ENCODE measurements at regions not wholly inside any gene's neighbourhood (a gene's known extent, or its start where the extent isn't known, plus 50 kb on each side); places are given as distances from the start of the nearest gene placed in this dataset.
"Not testable (repeated sequence)": the region's sequence is repeated elsewhere in the genome, so short reads cannot be mapped to it uniquely, and the experiment has no call there.

DNA sequence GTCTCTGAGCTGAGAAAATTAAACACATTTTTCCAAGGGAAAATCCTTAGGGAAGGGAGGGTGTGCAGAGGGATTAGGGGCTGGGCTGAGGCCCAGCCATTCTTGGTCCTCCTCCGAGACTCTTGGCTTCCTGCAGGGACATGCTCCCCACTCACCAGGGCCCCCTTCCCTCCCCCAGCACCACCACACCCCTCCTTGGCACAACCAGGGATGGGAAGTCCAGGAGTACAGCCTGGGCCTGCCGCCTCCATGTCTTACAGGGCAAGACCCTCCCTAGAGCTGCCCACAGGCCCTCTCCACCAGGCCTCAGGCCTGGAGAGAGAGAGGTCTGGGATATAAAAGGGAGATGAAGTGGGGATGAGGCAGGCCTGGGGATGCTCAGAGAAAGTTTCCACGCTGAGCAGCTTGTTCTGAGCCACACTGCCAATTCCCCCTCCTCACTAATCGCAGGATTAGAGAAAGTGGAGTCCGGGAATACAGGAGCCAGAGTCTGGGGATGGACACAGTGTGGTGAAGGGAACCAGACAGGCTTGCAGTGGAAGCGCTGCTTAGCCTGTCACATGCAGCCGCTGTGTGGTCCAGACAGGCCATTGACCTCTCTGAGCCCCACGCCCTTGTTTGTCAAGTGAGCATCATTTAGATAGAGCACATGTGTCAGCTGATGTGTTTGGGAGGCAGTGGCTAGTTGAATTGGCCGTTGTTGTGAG lies 105.5 kb downstream of the MRPL14 start:
- no peak for TF ChIP-seq CTCF (IDR thresholded peaks at IDR 0.05)
- peak; percentile 65 for DNase-seq (ENCODE audit: low spot score)
- H3K4me3 ChIP-seq, result no peak overlapping the region
- H3K27ac ChIP-seq, result peak overlapping the region in 1 of 2 donors; percentile 51

DNA sequence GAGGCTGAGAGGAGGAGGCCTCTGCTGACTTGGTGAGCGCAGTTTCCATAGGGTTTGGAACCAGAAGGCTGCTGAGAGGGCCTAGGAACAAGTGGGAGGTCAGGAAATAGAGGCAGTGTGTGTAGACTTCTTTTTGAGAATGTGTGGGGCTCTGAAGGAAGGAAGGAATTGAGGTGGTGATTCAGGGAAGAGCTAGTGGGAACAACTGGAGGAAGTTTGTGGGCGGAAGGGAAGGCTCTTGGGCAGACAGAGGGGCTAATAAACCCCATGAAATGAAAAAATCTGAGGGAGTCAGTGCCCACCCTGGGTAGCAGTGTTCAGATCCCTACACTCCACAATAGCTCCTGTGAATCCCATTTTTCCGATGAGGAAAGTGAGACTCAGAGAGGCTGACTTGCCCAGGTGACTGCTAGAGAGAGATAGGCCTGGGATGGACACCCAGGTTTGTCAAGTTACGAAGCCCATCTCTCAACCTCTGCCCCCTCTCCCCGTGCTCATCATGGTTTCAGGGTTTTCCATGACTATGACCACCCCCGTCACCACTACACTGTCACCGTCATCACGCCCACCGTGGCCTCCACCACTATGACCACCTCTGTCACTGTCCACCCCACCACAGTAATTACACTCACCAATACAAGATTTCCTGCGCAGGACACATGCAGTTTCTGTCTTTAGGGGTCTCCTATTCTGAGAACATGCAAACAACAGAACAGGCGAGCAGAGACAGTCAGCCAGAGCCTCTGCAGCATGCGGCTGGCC lies 106.4 kb downstream of the MRPL14 start:
- peak overlapping the region in 1 of 2 donors; percentile 51 for H3K27ac ChIP-seq
- peak; percentile 41 for DNase-seq (ENCODE audit: low spot score)
- TF ChIP-seq CTCF (IDR thresholded peaks at IDR 0.05), result no peak
- H3K4me3 ChIP-seq, result no peak overlapping the region

DNA sequence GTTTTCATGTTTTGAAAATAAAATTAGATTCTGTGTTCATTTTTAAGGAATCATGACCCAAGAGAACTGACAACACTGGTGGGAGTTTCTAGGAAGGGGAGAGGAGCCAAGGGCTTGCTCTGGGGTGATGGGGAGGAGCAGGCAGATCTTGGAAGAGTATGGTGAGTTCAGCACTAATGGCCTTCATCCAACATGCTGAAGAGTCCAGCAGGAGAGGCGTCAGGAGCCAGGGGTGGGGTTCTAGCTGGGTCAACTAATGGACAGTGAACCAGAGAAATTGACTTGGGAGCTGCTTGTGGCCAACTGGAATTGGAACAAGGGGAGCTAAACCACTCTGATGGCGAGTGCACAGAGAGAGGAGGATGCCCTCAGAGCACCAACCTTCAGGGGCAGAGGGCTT lies 107.1 kb downstream of the MRPL14 start:
- TF ChIP-seq CTCF (IDR thresholded peaks at IDR 0.05), result no peak
- peak; percentile 69 for DNase-seq (ENCODE audit: low spot score)
- Histone ChIP-seq H3K27ac (peak overlapping the region in 1 of 2 donors; percentile 24), H3K4me3 (no peak overlapping the region)

DNA sequence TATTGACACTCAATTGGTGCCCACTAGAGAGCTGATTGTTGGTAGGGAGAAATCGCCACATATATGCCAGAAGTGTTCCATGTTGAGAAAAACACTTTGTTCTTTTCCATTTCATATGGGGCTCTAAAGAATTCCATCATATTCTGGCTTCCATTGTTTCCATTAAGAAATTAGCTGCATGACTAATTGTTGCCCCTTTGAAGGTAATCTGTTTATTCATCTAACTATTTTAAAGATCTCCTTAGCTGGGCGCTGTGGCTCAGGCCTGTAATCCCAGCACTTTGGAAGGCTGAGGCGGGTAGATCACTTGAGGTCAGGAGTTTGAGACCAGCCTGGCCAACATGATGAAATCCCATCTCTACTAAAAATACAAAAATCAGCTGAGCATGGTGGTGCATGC lies 109.9 kb downstream of the MRPL14 start:
- not testable (repeated sequence) for H3K27ac ChIP-seq; DNase-seq (ENCODE audit: low spot score); H3K4me3 ChIP-seq

- Histone ChIP-seq H3K27ac (no peak overlapping the region), H3K4me3 (no peak overlapping the region)
- peak; percentile 0 for DNase-seq (ENCODE audit: low spot score)
- no peak for TF ChIP-seq CTCF (IDR thresholded peaks at IDR 0.05)
Measured at GRCh38 chr6:44016131-44016870, 111.0 kb downstream of the MRPL14 start.

DNA sequence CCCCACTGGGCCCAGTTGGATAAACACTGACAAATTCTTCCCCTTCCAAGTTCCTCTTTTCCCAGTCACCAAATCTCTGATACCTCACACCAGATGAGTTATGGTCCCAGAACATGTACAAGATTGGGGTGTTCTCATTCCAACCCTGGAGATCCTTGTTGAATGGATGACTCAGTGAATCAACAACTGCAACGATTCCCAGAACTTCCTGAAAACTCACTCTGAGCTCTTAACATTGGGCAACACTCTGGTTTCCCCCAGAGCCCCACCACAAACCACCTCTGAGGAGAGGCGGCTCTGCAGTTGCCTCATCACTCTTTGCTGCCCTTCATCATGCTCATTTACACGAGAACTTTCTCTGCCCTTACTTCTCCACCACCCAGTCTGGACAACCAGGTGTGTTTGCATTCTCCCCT lies 115.2 kb downstream of the MRPL14 start:
- no peak for DNase-seq (ENCODE audit: low spot score)
- TF ChIP-seq CTCF (IDR thresholded peaks at IDR 0.05), result no peak
- H3K27ac ChIP-seq, result no peak overlapping the region
- no peak overlapping the region for H3K4me3 ChIP-seq

- H3K27ac ChIP-seq, result no peak overlapping the region
- peak; percentile 45 for DNase-seq (ENCODE audit: low spot score)
- no peak for TF ChIP-seq CTCF (IDR thresholded peaks at IDR 0.05)
- no peak overlapping the region for H3K4me3 ChIP-seq
Measured at GRCh38 chr6:44011350-44011920, 115.8 kb downstream of the MRPL14 start.

All from coronary artery (tissue), 2 donors.